Panc1 (cell line): ENCODE measurements at regions not wholly inside any gene's neighbourhood (a gene's known extent, or its start where the extent isn't known, plus 50 kb on each side); places are given as distances from the start of the nearest gene placed in this dataset.

ENCODE experiments used
- ATAC-seq: fragments of 200-7000 bp; cut with Tn5 transposase; 2 replicates; pipeline ENCODE4 v1.9.1; 2020; ENCODE audit warnings: mild to moderate bottlenecking, moderate library complexity
- BruUV-seq: library from RNA; stranded (reverse); fragments of 400-500 nt; replicated peaks from 2 replicates; lab custom pipeline; 2021; lab: Mats Ljungman, UMichigan
- CTCF ChIA-PET: fragments of 300-600 bp; sonication (Branson Sonifier 250); formaldehyde crosslinking; loops from one replicate; lab custom pipeline; 2022; ENCODE audit warnings: antibody characterized with exemption; lab: Charles Lee
- POLR2A ChIA-PET: fragments of 300-600 bp; sonication (Branson Sonifier 250); formaldehyde crosslinking; loops from one replicate; lab custom pipeline; 2022; ENCODE audit warnings: antibody characterized with exemption; lab: Charles Lee
- DNase-seq: peaks from one replicate; pipeline ENCODE4 v3.0.0-alpha.2; 2010; ENCODE audit warnings: low read depth, low spot score
- H3K27ac ChIP-seq: 2 replicates; pipeline ENCODE4 v1.5.1; 2011; ENCODE audit warnings: mild to moderate bottlenecking, low read length, inconsistent platforms
- H3K27me3 ChIP-seq: fragments of 200-500 bp; sonication (Bioruptor generic); 2 replicates; pipeline ENCODE4 v1.6.0; 2014; ENCODE audit warnings: low read length, inconsistent platforms; ENCODE audit not compliant: control insufficient read depth, insufficient read depth
- H3K36me3 ChIP-seq: fragments of 200-500 bp; sonication (Bioruptor generic); 2 replicates; pipeline ENCODE4 v1.5.1; 2014; ENCODE audit warnings: inconsistent platforms, mild to moderate bottlenecking, low read length, moderate library complexity; ENCODE audit not compliant: control insufficient read depth, insufficient read depth
- H3K4me1 ChIP-seq: 2 replicates; pipeline ENCODE4 v1.5.1; 2011; ENCODE audit warnings: inconsistent platforms, mild to moderate bottlenecking, low read length, moderate library complexity; ENCODE audit not compliant: control insufficient read depth, insufficient read depth
- H3K4me3 ChIP-seq, 2 experiments: 2 replicates each; pipeline ENCODE4 v1.5.1; 2011 to 2012; ENCODE audit warnings: low read depth in 2 of 2, low read length in 2 of 2, mild to moderate bottlenecking in 2 of 2, inconsistent platforms in 1 of 2, moderate library complexity in 1 of 2
- H3K9me3 ChIP-seq: fragments of 200-500 bp; sonication (Bioruptor generic); 2 replicates; pipeline ENCODE4 v1.5.1; 2014; ENCODE audit warnings: low read depth, mild to moderate bottlenecking, inconsistent platforms, low read length, moderate library complexity; ENCODE audit not compliant: control insufficient read depth, insufficient read depth
- CTCF ChIP-seq: fragments of 450-650 bp; IDR thresholded peaks from 2 replicates; pipeline ENCODE4 v1.5.1; 2017; ENCODE audit warnings: mild to moderate bottlenecking
- REST ChIP-seq, 2 experiments: IDR thresholded peaks; 2 replicates each; pipeline ENCODE4 v1.6.1; 2011 to 2012; ENCODE audit warnings: low read depth in 2 of 2, control low read depth in 1 of 2, low read length in 1 of 2, mild to moderate bottlenecking in 1 of 2, moderate library complexity in 1 of 2; ENCODE audit not compliant: insufficient read depth in 1 of 2
- SIN3A ChIP-seq: IDR thresholded peaks from 2 replicates; pipeline ENCODE4 v1.6.1; 2012; ENCODE audit warnings: low read depth, mild to moderate bottlenecking, low read length, moderate library complexity, borderline replicate concordance; ENCODE audit not compliant: insufficient read depth
- TCF7L2 ChIP-seq: IDR thresholded peaks from 2 replicates; pipeline ENCODE4 v1.6.1; 2011; ENCODE audit warnings: mild to moderate bottlenecking, low read depth, low read length, inconsistent platforms
- in situ Hi-C: cut with HindIII; loops from 2 replicates; pipeline ENCODE4 v1.10.0; 2016; ENCODE audit warnings: low sequenced_read_pairs, low pct_unique_long_range_greater_than_20kb
- intact Hi-C: fragments of 100-400 bp; cut with micrococcal nuclease; formaldehyde crosslinking; loops from one replicate; pipeline ENCODE4 v1.10.0; 2022; ENCODE audit not compliant: unreplicated experiment

GRCh38 chr9:79360387-79361347, 211.1 kb upstream of the TLE4 start:
- ChIA-PET CTCF (no interaction called here), POLR2A (no interaction called here)
- TF ChIP-seq CTCF (no peak), SIN3A (no peak)
- ATAC-seq: no peak
- Histone ChIP-seq H3K9me3 (no peaks in the 10 kb centered on the region), H3K27me3 (no peaks in the 10 kb centered on the region), H3K4me3 (no peak overlapping the region), H3K4me1 (no peaks in the 10 kb centered on the region), H3K27ac (no peak overlapping the region), H3K36me3 (no peaks in the 10 kb centered on the region)
- in situ Hi-C loops: no loop called here
- intact Hi-C loops: no loop called here
- BruUV-seq: no TSS peak
- DNase-seq: no peak

GRCh38 chr9:79362100-79363081, 209.4 kb upstream of the TLE4 start:
- Histone ChIP-seq H3K4me1 (no peaks in the 10 kb centered on the region), H3K27me3 (no peaks in the 10 kb centered on the region), H3K27ac (no peak overlapping the region), H3K9me3 (no peaks in the 10 kb centered on the region), H3K4me3 (no peak overlapping the region), H3K36me3 (no peaks in the 10 kb centered on the region)
- no TSS peak for BruUV-seq
- ChIA-PET POLR2A (no interaction called here), CTCF (no interaction called here)
- ATAC-seq (no peak), DNase-seq (no peak)
- in situ Hi-C loops: no loop called here
- TF ChIP-seq REST (IDR thresholded peaks at IDR 0.05; ENCODE audit: insufficient read depth in 1 of 2, low read depth in 2 of 2, low read length in 1 of 2): no peak
- TF ChIP-seq SIN3A: no peak
- no peak for TF ChIP-seq TCF7L2
- intact Hi-C loops: no loop called here
